IPS-NIHi7 (cell line): ENCODE measurements at regions not wholly inside any gene's neighbourhood (a gene's known extent, or its start where the extent isn't known, plus 50 kb on each side); places are given as distances from the start of the nearest gene placed in this dataset.

Experiments used
- DNase-seq: peaks from one replicate; pipeline ENCODE4 v3.0.0; 2012; ENCODE audit warnings: mixed read lengths; ENCODE audit errors: extremely low spot score

DNA sequence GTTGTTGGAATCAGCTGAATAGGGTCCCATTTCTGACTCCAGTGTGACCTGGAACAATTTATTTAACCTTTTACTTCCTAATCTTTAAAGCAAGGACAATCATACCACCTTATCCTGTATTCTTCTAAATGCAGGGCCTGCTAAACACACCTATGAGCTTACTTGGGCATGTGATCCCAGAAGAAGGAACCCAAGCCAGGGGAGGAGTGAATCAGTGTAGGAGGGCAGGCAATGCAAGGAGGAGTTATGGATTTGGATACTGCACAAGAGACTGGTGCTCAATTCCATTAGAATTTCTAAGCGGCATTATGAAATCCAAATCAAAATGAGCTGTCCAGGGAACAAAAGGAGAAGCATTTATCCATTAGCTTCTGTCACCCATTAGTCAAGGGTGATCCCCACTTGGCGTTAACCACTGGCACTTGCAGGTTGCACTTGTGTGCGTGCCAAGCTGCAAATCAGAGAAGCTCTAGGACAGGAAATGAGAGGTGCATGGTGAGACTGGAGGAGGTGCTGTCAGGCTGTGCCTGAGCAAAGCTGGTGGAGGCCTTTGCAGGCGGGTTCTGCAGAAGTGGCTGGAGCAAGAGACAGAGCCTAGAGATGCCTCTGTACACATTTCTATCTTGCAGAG lies 297.2 kb upstream of the PLXNA2 start:
- DNase-seq: no peak

DNA sequence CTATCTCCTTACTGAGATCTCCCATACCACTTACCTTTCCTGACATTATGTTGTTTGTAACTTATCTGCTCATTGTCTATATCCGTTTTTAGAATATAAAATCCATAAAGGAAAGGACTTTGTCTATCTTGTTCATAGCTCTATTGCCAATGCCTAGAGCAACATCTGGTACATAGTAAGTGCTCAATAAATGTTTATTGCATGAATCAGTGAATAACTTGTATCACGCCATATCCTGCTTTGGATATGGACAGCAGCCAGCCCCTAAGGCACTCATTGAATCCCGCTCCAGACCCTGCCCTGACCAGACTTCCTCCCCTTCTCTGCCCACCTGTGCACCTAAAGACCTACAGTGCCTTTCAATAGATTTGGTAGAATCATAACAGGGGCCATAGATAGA lies 298.1 kb upstream of the PLXNA2 start:
- DNase-seq: no peak

DNA sequence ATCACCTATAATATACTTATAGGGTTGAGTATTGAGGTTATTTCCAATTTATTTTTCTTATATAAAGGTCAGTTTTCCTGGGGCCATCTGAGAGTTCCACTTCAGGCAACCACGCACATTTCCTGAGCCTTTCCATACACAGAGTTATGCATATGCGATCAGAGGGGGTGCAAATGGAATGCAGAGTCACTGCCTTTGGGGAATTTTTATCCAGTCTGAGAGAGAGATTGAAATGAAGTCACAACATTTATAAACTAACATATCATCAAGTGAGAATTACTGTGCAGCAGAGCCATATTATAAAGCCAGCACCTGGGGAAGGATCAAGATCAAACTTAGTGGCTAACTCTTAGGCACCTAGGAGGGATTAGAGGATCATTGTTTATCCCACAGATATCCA lies 299.9 kb upstream of the PLXNA2 start:
- no peak for DNase-seq

DNA sequence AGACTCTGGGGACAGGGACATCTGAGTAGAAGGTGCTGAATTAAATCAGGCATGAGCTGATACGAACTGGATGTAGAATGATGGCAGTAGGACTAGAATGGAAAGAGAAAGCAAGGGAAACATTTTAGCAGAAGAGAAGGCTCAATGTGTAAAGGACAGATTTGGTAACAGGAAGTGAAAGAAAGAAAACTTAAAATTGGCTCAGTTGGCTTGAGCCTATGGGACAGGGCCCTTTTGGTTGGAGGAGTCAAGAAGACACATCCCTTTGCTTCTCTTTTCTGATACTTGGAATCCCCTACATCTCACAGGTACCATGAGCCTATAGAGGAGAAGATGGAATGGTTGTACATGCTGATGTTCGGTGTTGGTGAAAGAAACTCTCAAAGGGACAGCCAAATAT lies 300.6 kb upstream of the PLXNA2 start:
- no peak for DNase-seq

DNA sequence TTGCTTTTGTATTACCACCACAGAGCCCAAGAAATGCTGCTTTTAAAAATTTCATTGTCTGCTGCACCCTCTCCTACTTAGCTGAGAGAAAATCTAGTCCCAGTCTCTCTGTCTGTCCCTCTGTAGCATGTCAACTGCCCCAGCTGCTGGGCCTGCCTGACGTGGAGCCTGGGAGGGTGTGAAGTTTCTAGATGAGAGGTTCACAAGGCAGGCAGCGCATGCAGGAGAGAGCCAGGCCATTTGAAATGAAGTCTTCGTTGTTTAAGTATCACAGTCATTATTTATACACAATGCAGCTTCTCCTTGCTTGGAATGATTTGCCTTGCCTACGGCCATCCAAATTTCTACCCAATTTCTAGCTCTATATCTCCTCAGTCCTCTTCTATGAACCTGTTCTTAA lies 306.8 kb upstream of the PLXNA2 start:
- no peak for DNase-seq

DNA sequence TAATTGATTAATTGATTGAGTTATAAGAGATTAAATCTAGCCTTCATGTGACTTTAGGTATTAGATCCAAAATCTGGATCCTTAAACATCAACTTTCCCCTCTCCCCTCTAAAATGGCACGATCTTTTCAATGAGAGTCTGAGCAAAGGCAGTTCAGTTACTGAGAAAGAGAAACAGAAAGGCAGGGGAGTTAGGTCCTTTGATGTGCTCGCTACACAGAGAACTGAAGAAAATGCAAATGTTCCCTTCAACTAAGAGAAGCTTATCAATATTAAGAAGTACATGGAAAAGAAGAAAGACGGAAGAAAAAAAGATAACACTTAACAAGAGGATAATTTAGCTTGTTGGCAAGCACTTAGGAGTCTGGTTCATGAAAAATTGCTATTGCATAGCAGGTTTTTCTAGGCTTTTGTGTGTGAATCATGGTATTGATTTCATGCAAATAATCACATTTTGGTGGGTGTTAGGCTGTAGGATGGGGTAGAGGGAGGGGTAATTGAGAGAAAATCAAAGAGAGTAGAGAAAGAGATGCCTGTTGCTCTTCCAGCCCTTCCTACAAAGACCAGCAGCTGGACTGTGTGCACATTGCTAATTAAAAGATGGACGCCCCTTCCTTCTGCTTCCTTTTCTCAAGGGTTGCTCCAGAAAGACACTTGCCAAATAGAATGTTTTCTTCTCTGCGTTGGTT lies 307.6 kb upstream of the PLXNA2 start:
- DNase-seq: no peak

GRCh38 chr1:208552928-208553327 lies 308.7 kb upstream of the PLXNA2 start:
- DNase-seq: no peak

GRCh38 chr1:208556461-208556860 lies 312.3 kb upstream of the PLXNA2 start:
- no peak for DNase-seq

- DNase-seq: no peak
These were observed 313.0 kb upstream of the PLXNA2 start for GRCh38 chr1:208557046-208557722.

DNA sequence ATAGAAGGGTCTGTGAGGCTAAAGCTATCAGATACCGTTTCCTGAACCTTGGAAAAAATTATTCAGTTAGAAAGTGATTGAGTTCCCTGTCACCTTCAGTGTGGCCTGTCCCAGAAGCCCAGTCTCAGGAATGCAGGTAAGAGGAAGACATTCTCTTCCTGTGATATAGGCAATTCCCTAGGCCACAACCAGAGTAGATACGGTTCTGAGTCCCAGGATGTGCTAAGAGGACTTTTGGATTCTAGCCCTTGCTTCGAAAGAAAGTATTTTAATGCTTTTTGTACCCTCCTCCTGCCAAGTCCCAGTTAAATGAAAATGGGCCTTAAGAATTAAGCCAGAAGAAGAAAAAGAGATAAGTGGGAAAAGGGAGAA lies 313.5 kb upstream of the PLXNA2 start:
- no peak for DNase-seq

DNA sequence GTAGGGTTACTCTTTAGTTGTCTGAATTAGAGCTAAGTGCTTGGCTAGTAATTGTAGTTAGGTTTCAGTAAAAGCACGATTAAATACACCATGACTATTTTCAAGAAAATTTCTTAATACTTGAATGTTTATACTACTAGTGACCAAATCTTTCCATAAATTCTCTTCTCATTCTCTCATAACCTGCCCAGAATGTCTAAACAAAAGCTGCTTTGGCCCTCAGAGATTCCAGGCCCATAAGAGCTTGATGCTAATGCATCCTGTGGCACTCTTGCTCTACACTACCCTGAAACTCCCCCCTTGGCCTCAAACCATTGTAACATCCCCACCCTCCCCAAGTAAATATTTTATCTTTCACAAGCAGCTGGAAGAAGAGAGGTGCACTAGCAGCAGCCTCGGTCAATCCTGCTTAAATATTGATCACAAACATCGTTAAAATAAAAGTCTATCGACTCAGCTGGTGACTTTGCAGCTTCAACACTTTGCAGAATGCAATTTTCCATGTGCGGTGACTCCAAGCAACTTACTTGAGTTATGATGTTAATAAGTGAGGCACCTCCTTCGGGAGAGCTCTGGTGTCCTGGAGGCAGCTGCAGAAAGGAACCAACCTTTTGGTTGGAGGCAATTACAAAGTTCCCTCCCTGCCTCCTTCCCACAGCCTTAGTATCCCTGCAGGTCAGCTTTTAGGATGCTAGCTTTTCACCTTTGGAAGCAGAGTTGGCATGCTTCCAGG lies 315.6 kb upstream of the PLXNA2 start:
- DNase-seq: no peak

- no peak for DNase-seq
These were observed 318.2 kb upstream of the PLXNA2 start for GRCh38 chr1:208562151-208562960.

DNA sequence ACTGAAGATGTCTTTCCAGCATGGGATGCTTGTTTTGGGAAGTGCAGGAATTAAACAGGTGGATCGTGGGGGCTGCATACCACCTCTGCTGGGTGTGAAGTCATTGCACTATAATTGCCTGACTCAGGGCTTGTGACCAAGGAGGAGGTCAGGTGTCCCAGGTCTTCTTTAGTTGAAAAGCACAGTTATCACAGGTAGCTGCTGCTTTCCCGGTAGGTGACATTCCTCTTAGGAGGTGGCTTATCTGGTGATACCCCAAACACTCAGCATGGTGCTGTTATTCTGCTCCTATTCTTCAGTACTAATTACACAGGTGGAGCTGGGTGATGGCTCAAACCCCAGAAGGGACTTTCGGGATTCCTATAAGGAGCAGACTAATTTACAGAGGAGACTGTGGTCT lies 320.3 kb upstream of the PLXNA2 start:
- DNase-seq: no peak

DNA sequence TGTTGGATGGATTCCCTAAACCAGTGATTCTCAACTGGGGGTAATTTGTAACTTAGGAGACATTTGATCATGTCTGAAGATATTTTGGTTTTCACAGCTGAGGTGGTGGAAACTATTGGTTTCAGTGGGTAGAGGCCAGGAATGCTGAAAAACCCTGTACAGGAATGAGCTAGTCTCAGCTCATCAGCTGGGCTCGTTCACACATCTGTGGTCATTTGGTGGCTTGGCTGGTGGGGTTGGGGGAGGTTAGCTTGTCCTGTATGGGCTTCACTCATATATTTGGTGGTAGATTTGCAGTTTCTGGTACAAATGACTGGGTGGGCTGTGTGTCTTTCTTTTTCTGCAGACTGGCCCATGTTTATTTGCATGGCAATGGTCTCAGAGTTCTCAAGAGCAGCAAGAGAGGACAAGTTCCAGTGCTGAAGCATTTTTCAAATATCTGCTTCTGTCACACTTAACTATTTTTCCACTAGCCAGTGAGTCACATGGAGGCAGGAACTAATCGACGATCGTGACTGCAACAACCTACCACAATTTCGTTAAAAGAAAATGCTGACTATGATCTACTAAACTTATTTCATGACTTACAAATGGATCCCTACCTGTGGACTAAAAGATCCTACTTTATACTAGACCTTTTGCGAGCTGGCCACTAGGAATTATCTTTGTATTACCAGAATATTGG lies 321.7 kb upstream of the PLXNA2 start:
- no peak for DNase-seq

GRCh38 chr1:208569181-208569580 lies 325.0 kb upstream of the PLXNA2 start:
- DNase-seq: no peak

DNA sequence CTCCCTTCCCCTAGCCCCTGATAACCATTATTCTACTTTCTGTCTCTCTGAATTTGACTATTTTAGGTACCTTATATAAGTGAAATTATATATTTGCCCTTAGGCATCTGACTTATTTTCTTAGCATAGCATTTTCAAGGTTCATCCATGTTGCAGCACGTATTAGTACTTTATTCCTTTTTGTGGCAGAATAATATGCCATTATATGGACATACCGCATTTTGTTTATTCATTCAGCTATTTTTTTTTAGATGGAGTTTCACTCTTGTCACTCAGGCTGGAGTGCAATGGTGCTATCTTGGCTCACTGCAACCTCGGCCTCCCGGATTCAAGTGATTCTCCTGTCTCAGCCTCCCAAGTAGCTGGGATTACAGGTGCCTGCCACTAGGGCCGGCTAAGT lies 326.2 kb upstream of the PLXNA2 start:
- DNase-seq: no peak

DNA sequence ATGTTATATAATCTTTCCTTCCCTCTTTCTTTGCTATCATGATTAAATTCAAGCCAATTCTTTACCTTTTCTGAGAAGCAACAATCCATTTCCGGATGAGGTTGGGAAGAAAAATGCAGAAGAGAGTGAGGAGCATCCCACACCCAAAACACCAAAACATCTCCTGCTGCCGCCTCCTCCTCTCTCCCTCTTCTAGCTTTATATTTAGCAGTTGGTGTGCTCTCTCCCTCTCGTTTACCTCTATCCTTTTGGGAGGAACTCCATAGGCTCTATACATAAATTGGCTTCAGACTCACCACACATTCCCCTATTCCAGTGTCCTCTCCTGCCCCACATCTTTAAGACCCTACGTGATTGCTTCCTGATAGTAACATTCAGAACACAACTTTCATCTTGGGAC lies 332.2 kb upstream of the PLXNA2 start:
- no peak for DNase-seq

DNA sequence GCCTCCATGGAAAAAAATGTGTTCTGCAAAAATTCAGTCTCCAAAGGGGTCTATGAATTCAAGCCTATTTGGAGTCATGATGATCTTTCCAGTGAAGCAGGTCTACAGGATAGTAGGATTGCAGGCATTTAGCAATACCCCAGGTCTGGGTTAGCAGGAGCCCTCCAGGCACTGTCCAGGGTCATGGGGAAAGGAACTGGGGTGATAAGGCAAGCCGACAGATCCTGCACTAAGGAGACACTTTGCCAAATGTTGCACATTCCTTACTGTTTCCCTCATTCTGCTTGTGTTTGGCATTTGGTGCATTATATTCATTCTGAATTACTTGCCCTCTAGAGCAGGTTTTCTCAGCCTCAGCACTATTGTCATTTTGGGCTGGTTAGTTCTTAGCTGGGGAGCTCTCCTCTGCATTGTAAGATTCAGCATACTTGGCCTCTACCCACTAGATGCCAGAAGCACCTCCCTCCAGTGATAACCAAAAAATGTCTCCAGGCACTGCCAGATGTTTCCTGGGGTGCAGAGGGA lies 333.3 kb upstream of the PLXNA2 start:
- no peak for DNase-seq

DNA sequence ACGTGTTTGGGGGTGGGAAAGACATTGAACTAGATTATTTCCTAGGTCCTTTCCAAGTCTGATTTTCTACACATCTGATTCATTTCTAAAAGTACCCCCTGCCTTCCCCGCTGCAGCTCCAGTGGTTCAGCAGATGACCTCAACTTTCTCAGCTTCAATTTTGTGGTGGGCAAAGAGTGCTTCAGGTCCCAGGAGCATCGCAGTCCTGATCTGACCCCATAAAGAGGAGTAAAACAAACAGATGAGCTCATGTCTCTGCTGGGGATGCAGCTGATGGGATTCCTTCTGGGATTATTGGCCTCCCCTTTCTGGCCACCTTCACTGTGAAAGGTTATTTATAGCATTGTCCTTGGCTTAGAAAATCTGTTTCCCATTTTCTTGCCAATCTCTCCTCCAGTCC lies 337.0 kb upstream of the PLXNA2 start:
- DNase-seq: no peak

DNA sequence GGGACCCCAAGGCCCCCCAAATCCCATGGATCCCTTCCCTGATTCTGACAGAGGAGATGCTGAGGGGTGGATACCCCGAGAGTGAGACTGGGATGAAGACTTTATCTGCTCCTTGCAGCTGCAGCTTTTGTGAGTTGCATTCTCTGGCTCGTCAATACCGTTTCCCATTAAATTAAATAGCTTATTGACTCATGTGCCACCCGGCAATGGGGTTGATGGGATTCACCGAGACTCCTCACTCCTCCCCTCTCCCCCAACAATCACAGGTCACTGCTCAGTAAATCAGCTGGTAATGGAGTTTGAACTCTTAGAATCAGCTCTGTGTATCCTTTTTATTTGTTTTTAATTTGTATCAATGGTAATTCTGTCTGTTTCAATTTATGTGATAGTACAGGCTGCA lies 337.5 kb upstream of the PLXNA2 start:
- no peak for DNase-seq

- DNase-seq: no peak
These were observed 340.1 kb upstream of the PLXNA2 start for GRCh38 chr1:208584167-208584755.
